ENCODE measurements at regions not wholly inside any gene's neighbourhood (a gene's known extent, or its start where the extent isn't known, plus 50 kb on each side); places are given as distances from the start of the nearest gene placed in this dataset.

GRCh38 chr7:85498031-85498430, 311.2 kb upstream of the SEMA3D start:
- ChIA-PET POLR2A (no interaction called here), CTCF (no interaction called here), RAD21 (ENCODE audit: low non-redundant PET in 1 of 2, low total read pairs in 2 of 2, uncharacterized antibody in 2 of 2, unreplicated experiment in 2 of 2) (no interaction called here)
- Histone ChIP-seq H2AFZ (ENCODE audit: low read depth, low read length, poor library complexity, severe bottlenecking) (no peak overlapping the region), H3K4me1 (ENCODE audit: control insufficient read depth in 1 of 2, insufficient read depth in 2 of 2, low read length in 2 of 2) (no peaks in the 10 kb centered on the region), H3K27me3 (ENCODE audit: insufficient read depth, low read length) (no peaks in the 10 kb centered on the region), H4K20me1 (ENCODE audit: insufficient read depth) (no peaks in the 10 kb centered on the region), H3K9ac (ENCODE audit: low read length) (no peak overlapping the region), H3K79me2 (ENCODE audit: insufficient read depth, low read length) (no peaks in the 10 kb centered on the region), H3K9me2 (ENCODE audit: insufficient read depth) (no peaks in the 10 kb centered on the region), H3K4me3 (replicated peaks in 1 of 2; ENCODE audit: low read depth in 1 of 2, low read length in 2 of 2) (no peak overlapping the region), H3K27ac (ENCODE audit: low read depth, low read length) (no peak overlapping the region), H3K36me3 (ENCODE audit: control insufficient read depth in 1 of 2, insufficient read depth in 2 of 2, low read length in 2 of 2) (no peaks in the 10 kb centered on the region), H3K4me2 (ENCODE audit: low read length) (no peak overlapping the region), H3K9me3 (ENCODE audit: control insufficient read depth in 1 of 2, insufficient read depth in 1 of 2, low read depth in 1 of 2, low read length in 2 of 2) (no peaks in the 10 kb centered on the region)
- intact Hi-C loops (cut with micrococcal nuclease): no loop called here
- no peak for TF ChIP-seq EZH2phosphoT487 (IDR thresholded peaks at IDR 0.05; ENCODE audit: borderline replicate concordance)
- TF ChIP-seq SP1 (IDR thresholded peaks at IDR 0.05; ENCODE audit: low read depth): no peak
- TF ChIP-seq SRF (IDR thresholded peaks at IDR 0.05; ENCODE audit: low read depth): no peak
- TF ChIP-seq POLR2AphosphoS5 (IDR thresholded peaks at IDR 0.05; ENCODE audit: low read depth, low read length): no peak
- TF ChIP-seq EGR1 (IDR thresholded peaks at IDR 0.05; ENCODE audit: low read depth): no peak
- no peak for TF ChIP-seq EZH2 (IDR thresholded peaks at IDR 0.05)
- no peak for TF ChIP-seq ZBTB33 (IDR thresholded peaks at IDR 0.05; ENCODE audit: extremely low read depth, insufficient replicate concordance, low read length)
- no peak for TF ChIP-seq ZNF274 (IDR thresholded peaks at IDR 0.05; ENCODE audit: low read depth, low read length)
- no peak for TF ChIP-seq FOSL1 (IDR thresholded peaks at IDR 0.05; ENCODE audit: low read depth)
- no peak for TF ChIP-seq ATF3 (IDR thresholded peaks at IDR 0.05)
- no peak for TF ChIP-seq TCF7L2 (IDR thresholded peaks at IDR 0.05; ENCODE audit: borderline replicate concordance, extremely low read depth, insufficient read depth, insufficient read length)
- TF ChIP-seq RAD21 (IDR thresholded peaks at IDR 0.05; ENCODE audit: low read depth): no peak
- no peak for TF ChIP-seq MAX (IDR thresholded peaks at IDR 0.05)
- TF ChIP-seq SIN3A (IDR thresholded peaks at IDR 0.05; ENCODE audit: low read depth): no peak
- TF ChIP-seq ZFX (IDR thresholded peaks at IDR 0.05): no peak
- no peak for TF ChIP-seq CTCF (IDR thresholded peaks at IDR 0.05 in 2 of 3, conservative IDR thresholded peaks at IDR 0.05 in 1 of 3; ENCODE audit: borderline replicate concordance in 1 of 3, insufficient read depth in 1 of 3, low read depth in 2 of 3, low read length in 2 of 3)
- ATAC-seq (no peak), DNase-seq (ENCODE audit: low read depth, low spot score) (no peak)
- no TSS peak for BruUV-seq (replicated peaks)
